ENCODE measurements at regions not wholly inside any gene's neighbourhood (a gene's known extent, or its start where the extent isn't known, plus 50 kb on each side); places are given as distances from the start of the nearest gene placed in this dataset.

- H3K9me3 ChIP-seq (ENCODE audit: control insufficient read depth, low read depth, low read length) = no peaks in the 10 kb centered on the region
- no peaks in the 10 kb centered on the region for H3K36me3 ChIP-seq (ENCODE audit: control insufficient read depth in 2 of 2, extremely low read depth in 1 of 2, insufficient read depth in 2 of 2, low read length in 2 of 2)
- H3K27ac ChIP-seq (ENCODE audit: control insufficient read depth, insufficient read depth, low read length) = no peak overlapping the region
- no peaks in the 10 kb centered on the region for H4K20me1 ChIP-seq (ENCODE audit: control insufficient read depth, extremely low read depth, insufficient read depth, low read length)
- no peak overlapping the region for H3K4me3 ChIP-seq (ENCODE audit: control insufficient read depth in 2 of 3, extremely low read depth in 1 of 3, insufficient read depth in 2 of 3, low read depth in 1 of 3, low read length in 3 of 3)
- H3K9ac ChIP-seq (ENCODE audit: control insufficient read depth, extremely low read depth, insufficient read depth, low read length) = no peak overlapping the region
- H3K4me2 ChIP-seq (ENCODE audit: control insufficient read depth, extremely low read depth, insufficient read depth, low read depth, low read length) = no peak overlapping the region
- dilution Hi-C loops (cut with MboI; ENCODE audit: extremely low pct_ligation_motif_present, low sequenced_read_pairs) = no loop called here
- DNase-seq (ENCODE audit: low read depth, low spot score) (no peak), FAIRE-seq (no peak)
- TF ChIP-seq CTCF (optimal IDR thresholded peaks at IDR 0.05 in 1 of 3, IDR thresholded peaks at IDR 0.05 in 1 of 3, conservative IDR thresholded peaks at IDR 0.05 in 1 of 3; ENCODE audit: extremely low read depth in 1 of 3, insufficient read depth in 2 of 3, low read length in 3 of 3) = no peak
- H3K9me1 ChIP-seq (ENCODE audit: control insufficient read depth, extremely low read depth, insufficient read depth, low read length) = no peaks in the 10 kb centered on the region
- no peaks in the 10 kb centered on the region for H3K4me1 ChIP-seq (ENCODE audit: control insufficient read depth, extremely low read depth, insufficient read depth, low read length)
- H2AFZ ChIP-seq (ENCODE audit: control insufficient read depth, low read length) = no peak overlapping the region
- H3K27me3 ChIP-seq (ENCODE audit: control insufficient read depth, extremely low read depth, insufficient read depth, low read length) = no peaks in the 10 kb centered on the region
- no peaks in the 10 kb centered on the region for H3K79me2 ChIP-seq (ENCODE audit: control insufficient read depth, insufficient read depth, low read length)
Measured at GRCh38 chr18:21979171-21979560, 190.2 kb upstream of the GATA6 start.

- Histone ChIP-seq H4K20me1 (ENCODE audit: control insufficient read depth, extremely low read depth, insufficient read depth, low read length) (no peaks in the 10 kb centered on the region), H3K9ac (ENCODE audit: control insufficient read depth, extremely low read depth, insufficient read depth, low read length) (no peak overlapping the region), H3K4me2 (ENCODE audit: control insufficient read depth, extremely low read depth, insufficient read depth, low read depth, low read length) (no peak overlapping the region), H3K4me1 (ENCODE audit: control insufficient read depth, extremely low read depth, insufficient read depth, low read length) (no peaks in the 10 kb centered on the region), H3K36me3 (ENCODE audit: control insufficient read depth in 2 of 2, extremely low read depth in 1 of 2, insufficient read depth in 2 of 2, low read length in 2 of 2) (no peaks in the 10 kb centered on the region), H2AFZ (ENCODE audit: control insufficient read depth, low read length) (no peak overlapping the region), H3K79me2 (ENCODE audit: control insufficient read depth, insufficient read depth, low read length) (no peaks in the 10 kb centered on the region), H3K4me3 (ENCODE audit: control insufficient read depth in 2 of 3, extremely low read depth in 1 of 3, insufficient read depth in 2 of 3, low read depth in 1 of 3, low read length in 3 of 3) (no peak overlapping the region), H3K27ac (ENCODE audit: control insufficient read depth, insufficient read depth, low read length) (no peak overlapping the region), H3K9me1 (ENCODE audit: control insufficient read depth, extremely low read depth, insufficient read depth, low read length) (no peaks in the 10 kb centered on the region), H3K9me3 (ENCODE audit: control insufficient read depth, low read depth, low read length) (no peaks in the 10 kb centered on the region), H3K27me3 (ENCODE audit: control insufficient read depth, extremely low read depth, insufficient read depth, low read length) (no peaks in the 10 kb centered on the region)
- TF ChIP-seq EZH2 (IDR thresholded peaks at IDR 0.05; ENCODE audit: low read length) = no peak
- TF ChIP-seq CTCF (optimal IDR thresholded peaks at IDR 0.05 in 1 of 3, IDR thresholded peaks at IDR 0.05 in 1 of 3, conservative IDR thresholded peaks at IDR 0.05 in 1 of 3; ENCODE audit: extremely low read depth in 1 of 3, insufficient read depth in 2 of 3, low read length in 3 of 3) = no peak
- dilution Hi-C loops (cut with MboI; ENCODE audit: extremely low pct_ligation_motif_present, low sequenced_read_pairs) = no loop called here
- no peak for DNase-seq (ENCODE audit: low read depth, low spot score)
- FAIRE-seq = no peak
Measured at GRCh38 chr18:21979759-21980158, 189.6 kb upstream of the GATA6 start.

All from keratinocyte (primary cell).